HUES64 (cell line): ENCODE measurements at regions not wholly inside any gene's neighbourhood (a gene's known extent, or its start where the extent isn't known, plus 50 kb on each side); places are given as distances from the start of the nearest gene placed in this dataset.
"Not testable (repeated sequence)": the region's sequence is repeated elsewhere in the genome, so short reads cannot be mapped to it uniquely, and the experiment has no call there.

Experiments
- H3K27ac ChIP-seq: 2 replicates; pipeline ENCODE4 v1.7.0; 2013; ENCODE audit warnings: low read depth, low read length, inconsistent platforms
- H3K27me3 ChIP-seq: 2 replicates; pipeline ENCODE4 v1.6.1; 2013; ENCODE audit warnings: mild to moderate bottlenecking, low read length; ENCODE audit not compliant: insufficient read depth
- H3K36me3 ChIP-seq: 2 replicates; pipeline ENCODE4 v1.6.1; 2013; ENCODE audit warnings: mild to moderate bottlenecking, low read length; ENCODE audit not compliant: insufficient read depth
- H3K4me1 ChIP-seq: 2 replicates; pipeline ENCODE4 v1.6.1; 2013; ENCODE audit warnings: mild to moderate bottlenecking, low read length, moderate library complexity; ENCODE audit not compliant: insufficient read depth
- H3K4me3 ChIP-seq: 2 replicates; pipeline ENCODE4 v1.5.1; 2013; ENCODE audit warnings: mild to moderate bottlenecking, low read length, moderate library complexity
- H3K9ac ChIP-seq: 2 replicates; pipeline ENCODE4 v1.6.1; 2013; ENCODE audit warnings: mild to moderate bottlenecking, low read depth, low read length
- H3K9me3 ChIP-seq: 2 replicates; pipeline ENCODE4 v1.6.1; 2013; ENCODE audit warnings: low read depth, low read length; ENCODE audit not compliant: insufficient read depth
- WGBS: fragments of 150-250, 120-280 bp; methylation state at CpG from one replicate; pipeline ENCODE4 v1.1.7; 2013; ENCODE audit warnings: missing lambda C conversion rate; 5-methylcytosine and 5-hydroxymethylcytosine counted together

DNA sequence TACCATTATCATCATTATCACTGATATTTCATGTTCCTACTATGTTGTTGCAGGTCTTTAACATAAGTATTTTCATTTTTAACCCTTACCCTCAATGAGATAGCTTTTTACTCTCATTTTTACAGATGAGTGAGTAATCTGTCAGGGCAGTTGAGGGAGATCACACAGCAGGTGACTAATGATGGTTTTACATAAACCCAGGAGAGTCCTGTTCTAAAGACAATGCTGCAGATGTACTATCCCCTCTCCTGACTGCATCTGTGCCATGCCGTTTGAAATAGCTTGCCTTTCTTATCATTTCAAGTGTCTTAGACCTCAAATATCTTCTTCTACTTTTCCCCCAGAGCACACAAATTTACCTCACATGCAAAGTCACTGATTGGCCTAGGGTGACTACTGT lies 1552.1 kb upstream of the SEL1L start:
- Histone ChIP-seq H3K4me3 (no peak overlapping the region), H3K4me1 (peaks cover 8% of the 10 kb centered on the region), H3K27ac (no peak overlapping the region), H3K36me3 (no peaks in the 10 kb centered on the region), H3K27me3 (no peaks in the 10 kb centered on the region), H3K9me3 (no peaks in the 10 kb centered on the region), H3K9ac (no peak overlapping the region)
- 59% methylated on average over 1 of the region's 1 CpG for WGBS

DNA sequence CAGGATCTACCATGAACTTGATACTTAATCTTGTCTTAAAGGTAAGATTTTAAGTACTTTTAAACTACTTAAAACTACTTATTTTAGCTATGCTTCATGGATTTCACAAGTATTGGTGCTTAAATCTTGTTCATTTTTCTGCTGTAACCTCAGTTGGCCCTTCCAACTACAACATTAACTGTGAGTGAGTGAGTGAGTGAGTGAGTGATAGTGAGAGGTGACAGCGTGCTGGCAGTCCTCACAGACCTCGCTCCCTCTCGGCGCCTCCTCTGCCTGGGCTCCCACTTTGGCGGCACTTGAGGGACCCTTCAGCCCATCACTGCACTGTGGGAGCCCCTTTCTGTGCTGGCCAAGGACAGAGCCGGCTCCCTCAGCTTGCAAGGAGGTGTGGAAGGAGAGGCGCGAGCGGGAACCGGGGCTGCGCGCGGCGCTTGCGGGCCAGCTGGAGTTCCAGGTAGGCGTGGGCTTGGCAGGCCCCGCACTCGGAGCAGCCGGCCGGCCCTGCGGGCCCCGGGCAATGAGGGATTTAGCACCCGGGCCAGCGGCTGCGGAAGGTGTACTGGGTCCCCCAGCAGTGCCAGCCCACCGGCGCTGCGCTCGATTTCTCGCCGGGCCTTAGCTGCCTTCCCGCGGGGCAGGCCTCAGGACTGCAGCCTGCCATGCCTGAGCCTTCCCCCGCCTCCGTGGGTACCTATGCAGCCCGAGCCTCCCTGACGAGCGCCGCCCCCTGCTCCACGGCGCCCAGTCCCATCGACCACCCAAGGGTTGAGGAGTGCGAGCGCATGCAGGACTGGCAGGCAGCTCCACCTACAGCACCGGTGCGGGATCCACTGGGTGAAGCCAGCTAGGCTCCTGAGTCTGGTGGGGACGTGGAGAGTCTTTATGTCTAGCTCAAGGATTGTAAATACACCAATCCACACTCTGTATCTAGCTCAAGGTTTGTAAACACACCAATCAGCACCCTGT lies 1558.6 kb upstream of the SEL1L start:
- not testable (repeated sequence) for H3K27me3 ChIP-seq, H3K4me3 ChIP-seq, H3K9ac ChIP-seq, H3K36me3 ChIP-seq, H3K9me3 ChIP-seq, H3K27ac ChIP-seq, H3K4me1 ChIP-seq
- WGBS, result 94% methylated on average over 47 of the region's 47 CpGs

DNA sequence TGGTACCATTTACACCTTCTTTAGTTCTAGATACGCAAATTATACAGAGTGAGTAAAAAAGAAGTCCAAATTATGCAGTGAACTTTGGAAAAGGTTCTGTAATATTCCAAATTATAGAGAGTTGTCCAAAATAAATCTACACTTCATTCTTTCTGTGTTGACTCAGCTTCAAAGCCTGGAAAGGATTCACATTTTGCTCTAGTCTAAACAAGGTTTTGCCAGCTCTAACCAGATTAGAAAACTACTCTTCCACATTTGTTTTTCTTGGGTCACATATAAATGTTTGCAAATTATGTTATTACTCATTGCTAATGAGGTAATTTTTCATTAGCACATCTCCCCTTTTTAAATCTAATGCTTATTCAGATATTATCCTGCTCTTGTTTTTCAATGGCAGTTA lies 1562.4 kb upstream of the SEL1L start:
- Histone ChIP-seq H3K27me3 (no peaks in the 10 kb centered on the region), H3K9me3 (no peaks in the 10 kb centered on the region), H3K4me3 (no peak overlapping the region), H3K4me1 (no peaks in the 10 kb centered on the region), H3K27ac (no peak overlapping the region), H3K9ac (no peak overlapping the region), H3K36me3 (no peaks in the 10 kb centered on the region)
- WGBS, result no CpG with 5 or more reads among the region's 1 CpG

DNA sequence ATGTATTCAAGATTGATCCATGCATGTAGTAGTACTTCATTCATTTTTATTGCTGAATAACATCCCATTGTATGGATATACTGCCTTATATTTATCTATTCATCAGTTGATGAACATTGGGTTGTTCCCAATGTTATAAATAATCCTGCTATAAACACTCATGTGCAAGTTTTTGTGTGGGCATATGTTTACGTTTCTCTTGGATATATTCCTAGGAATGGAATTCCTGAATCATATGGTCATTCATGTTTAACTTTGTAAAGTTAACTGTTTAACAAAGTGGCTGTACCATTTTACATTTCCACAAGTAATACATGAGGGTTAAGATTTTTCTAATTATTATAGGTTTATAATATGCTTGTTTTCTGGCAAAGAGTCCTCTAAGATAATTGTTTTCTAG lies 1568.2 kb upstream of the SEL1L start:
- Histone ChIP-seq H3K4me1 (no peaks in the 10 kb centered on the region), H3K36me3 (no peaks in the 10 kb centered on the region), H3K4me3 (no peak overlapping the region), H3K27ac (no peak overlapping the region), H3K9ac (no peak overlapping the region), H3K27me3 (no peaks in the 10 kb centered on the region), H3K9me3 (no peaks in the 10 kb centered on the region)
- no CpG with 5 or more reads among the region's 1 CpG for WGBS

DNA sequence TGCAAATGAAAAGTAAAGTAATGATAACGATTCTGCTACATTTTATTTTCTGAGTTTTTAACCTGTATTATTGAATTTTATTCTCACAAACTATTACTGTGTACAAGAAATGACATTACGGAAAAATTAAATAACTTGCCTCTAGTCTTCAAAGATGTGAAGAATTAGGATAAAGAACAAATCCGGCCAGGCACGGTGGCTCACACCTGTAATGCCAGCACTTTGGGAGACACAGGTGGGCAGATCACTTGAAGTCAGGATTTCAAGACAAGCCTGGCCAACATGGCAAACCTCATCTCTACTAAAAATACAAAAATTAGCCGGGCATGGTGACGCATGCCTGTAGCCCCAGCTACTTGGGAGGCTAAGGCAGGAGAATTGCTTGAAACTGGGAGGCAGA lies 1584.4 kb upstream of the SEL1L start:
- Histone ChIP-seq H3K27me3 (no peaks in the 10 kb centered on the region), H3K4me3 (no peak overlapping the region), H3K4me1 (no peaks in the 10 kb centered on the region), H3K36me3 (no peaks in the 10 kb centered on the region), H3K9ac (no peak overlapping the region), H3K27ac (no peak overlapping the region), H3K9me3 (no peaks in the 10 kb centered on the region)
- WGBS, result 94% methylated on average over 5 of the region's 6 CpGs

DNA sequence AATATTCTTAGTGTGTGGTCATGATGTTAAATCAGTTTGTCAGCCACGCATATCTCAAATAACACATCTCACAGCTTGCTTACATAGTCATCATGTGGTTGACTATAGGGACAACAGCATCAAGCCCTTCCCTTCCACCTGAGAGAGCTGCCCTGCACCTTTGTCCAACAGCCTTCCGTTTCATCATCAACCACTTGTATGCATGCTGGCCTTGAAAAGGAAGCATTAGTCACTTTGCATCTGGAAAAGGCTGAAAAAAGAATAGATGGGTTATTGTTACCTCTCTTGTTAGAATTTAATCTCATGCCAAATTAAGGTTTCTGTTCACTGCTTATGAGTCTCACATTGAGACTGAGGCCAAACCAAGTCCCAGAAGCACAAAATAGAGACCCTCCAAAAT lies 1586.5 kb upstream of the SEL1L start:
- Histone ChIP-seq H3K4me1 (peaks cover 7% of the 10 kb centered on the region), H3K36me3 (no peaks in the 10 kb centered on the region), H3K4me3 (no peak overlapping the region), H3K27me3 (no peaks in the 10 kb centered on the region), H3K9ac (no peak overlapping the region), H3K9me3 (no peaks in the 10 kb centered on the region), H3K27ac (no peak overlapping the region)
- WGBS, result 88% methylated on average over 1 of the region's 2 CpGs

DNA sequence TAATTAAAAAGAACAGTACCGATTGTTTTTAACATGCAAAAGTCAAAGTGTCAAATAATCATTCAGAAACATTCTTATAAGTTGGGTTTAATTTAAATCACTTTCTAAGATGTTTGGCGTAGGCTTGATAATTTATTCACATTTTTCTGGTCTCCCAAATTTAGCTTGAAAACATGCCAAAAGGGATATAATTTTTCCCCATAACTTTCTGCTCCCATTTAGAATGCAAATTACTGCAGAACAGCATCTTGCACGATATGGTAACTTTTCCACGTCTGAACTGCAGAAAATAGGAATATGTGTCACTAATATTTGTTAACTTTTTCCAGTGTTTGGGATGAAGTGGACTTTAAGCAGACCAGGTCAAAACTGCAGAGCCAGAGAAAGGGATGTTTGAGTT lies 1592.4 kb upstream of the SEL1L start:
- Histone ChIP-seq H3K27ac (no peak overlapping the region), H3K9me3 (no peaks in the 10 kb centered on the region), H3K27me3 (no peaks in the 10 kb centered on the region), H3K36me3 (no peaks in the 10 kb centered on the region), H3K4me1 (peaks cover 10% of the 10 kb centered on the region), H3K4me3 (no peak overlapping the region), H3K9ac (no peak overlapping the region)
- WGBS, result 95% methylated on average over 3 of the region's 4 CpGs

DNA sequence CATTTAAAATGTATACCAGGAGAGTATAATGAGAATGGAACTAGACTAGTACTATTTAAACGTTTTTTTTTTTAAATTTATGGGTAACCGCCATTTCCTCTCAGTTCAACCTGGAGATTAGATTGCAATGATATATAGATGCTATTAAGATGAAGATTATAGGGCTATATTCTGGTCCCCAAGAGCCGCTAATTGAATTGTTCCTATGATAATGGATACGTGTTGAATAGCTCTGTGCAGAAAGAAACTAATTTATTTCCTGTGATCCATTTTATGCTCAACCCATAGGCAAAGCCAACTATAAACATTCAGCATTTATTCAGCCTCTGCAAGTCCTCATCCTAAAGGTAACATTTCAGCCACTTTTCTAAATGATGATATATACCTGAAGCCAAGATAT lies 1595.1 kb upstream of the SEL1L start:
- no peaks in the 10 kb centered on the region for H3K9me3 ChIP-seq
- H3K4me3 ChIP-seq, result no peak overlapping the region
- H3K27ac ChIP-seq, result no peak overlapping the region
- H3K9ac ChIP-seq, result no peak overlapping the region
- H3K27me3 ChIP-seq, result no peaks in the 10 kb centered on the region
- H3K4me1 ChIP-seq, result peaks cover 17% of the 10 kb centered on the region
- WGBS, result 93% methylated on average over 4 of the region's 4 CpGs
- H3K36me3 ChIP-seq, result no peaks in the 10 kb centered on the region

DNA sequence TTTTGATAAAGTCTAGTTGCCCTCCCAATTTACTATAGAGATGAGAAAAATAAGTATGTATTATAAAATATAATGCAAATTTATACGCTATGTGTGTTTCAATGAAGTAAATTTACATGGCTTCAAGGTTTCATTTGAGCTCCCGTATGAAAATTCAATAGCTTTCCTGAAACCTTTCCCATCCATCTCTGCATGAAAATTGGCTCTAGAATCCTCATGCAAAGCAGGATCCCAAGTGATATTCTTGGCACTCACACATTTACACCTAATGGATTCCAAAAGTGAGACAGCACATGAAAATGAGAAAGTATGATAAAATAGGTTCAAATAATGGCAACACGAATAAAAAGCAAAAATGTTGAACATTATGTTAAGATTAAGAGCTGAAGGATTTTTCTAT lies 1595.8 kb upstream of the SEL1L start:
- Histone ChIP-seq H3K9me3 (no peaks in the 10 kb centered on the region), H3K9ac (no peak overlapping the region), H3K27me3 (no peaks in the 10 kb centered on the region), H3K27ac (no peak overlapping the region), H3K4me3 (no peak overlapping the region), H3K36me3 (no peaks in the 10 kb centered on the region), H3K4me1 (peaks cover 24% of the 10 kb centered on the region)
- 99% methylated on average over 3 of the region's 3 CpGs for WGBS

DNA sequence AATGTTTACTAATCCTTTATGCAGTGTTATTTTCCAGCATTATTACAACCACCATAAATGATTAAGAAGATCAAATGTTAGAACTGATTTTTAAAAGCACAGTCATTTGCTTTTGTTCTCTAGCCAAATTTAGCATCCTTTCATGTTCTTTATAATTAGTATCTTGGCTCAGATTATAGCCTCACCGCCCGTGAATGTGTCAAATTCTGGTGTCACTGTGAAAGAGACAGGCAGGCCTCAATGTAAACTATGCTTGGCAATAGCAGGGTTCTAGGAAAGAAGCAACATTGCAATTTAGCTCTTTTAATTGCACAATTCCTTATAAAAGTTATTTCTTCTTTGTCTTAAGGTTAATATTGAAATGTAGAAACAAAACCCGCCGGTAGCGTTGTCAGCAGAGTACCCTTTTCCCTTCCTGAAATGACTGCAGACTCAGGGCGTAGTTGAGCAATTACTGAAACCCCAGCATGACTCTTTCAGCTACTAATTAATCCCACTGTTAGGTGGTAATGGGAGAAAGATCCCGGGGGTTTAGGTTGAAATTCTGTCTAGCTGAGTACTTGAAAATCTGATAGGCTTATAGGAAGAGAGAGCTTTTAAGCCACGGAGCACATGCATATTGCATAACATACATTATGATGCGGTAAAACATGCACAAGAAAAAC lies 1600.5 kb upstream of the SEL1L start:
- no peaks in the 10 kb centered on the region for H3K27me3 ChIP-seq
- H3K4me1 ChIP-seq, result peaks cover 20% of the 10 kb centered on the region
- no peak overlapping the region for H3K27ac ChIP-seq
- no peaks in the 10 kb centered on the region for H3K36me3 ChIP-seq
- H3K9ac ChIP-seq, result no peak overlapping the region
- WGBS, result 62% methylated on average over 6 of the region's 9 CpGs
- no peaks in the 10 kb centered on the region for H3K9me3 ChIP-seq
- no peak overlapping the region for H3K4me3 ChIP-seq

DNA sequence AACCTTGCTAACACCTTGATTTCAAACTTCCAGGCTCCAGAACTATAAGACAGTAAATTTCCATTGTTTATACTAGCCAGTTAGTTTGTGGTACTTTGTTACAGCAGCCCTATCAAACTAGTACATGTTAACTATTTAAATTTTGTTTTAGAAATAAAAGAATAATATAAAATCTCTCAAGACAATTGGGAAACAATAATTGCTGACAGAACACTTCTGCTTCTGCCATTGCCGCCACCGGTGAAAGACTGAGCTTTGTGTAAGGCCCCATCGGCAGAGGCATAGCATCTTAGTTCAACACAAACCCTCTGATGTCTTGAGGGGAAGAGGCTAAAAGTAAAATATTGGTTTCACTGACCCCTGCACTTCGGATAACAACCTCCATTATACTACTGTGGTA lies 1607.1 kb upstream of the SEL1L start:
- Histone ChIP-seq H3K36me3 (no peaks in the 10 kb centered on the region), H3K4me1 (peaks cover 8% of the 10 kb centered on the region; the same call in 1 of the 2 replicates), H3K4me3 (no peak overlapping the region), H3K27ac (no peak overlapping the region), H3K27me3 (no peaks in the 10 kb centered on the region), H3K9ac (no peak overlapping the region), H3K9me3 (no peaks in the 10 kb centered on the region)
- 98% methylated on average over 3 of the region's 4 CpGs for WGBS
